Liver (tissue), 7 donors: ENCODE measurements at regions not wholly inside any gene's neighbourhood (a gene's known extent, or its start where the extent isn't known, plus 50 kb on each side); places are given as distances from the start of the nearest gene placed in this dataset.

ENCODE experiments used
- DNase-seq: peaks from one replicate; pipeline ENCODE4 v3.0.0-alpha.2; 2017; ENCODE audit warnings: low spot score
- H3K27ac ChIP-seq, 2 donors: one replicate each; pipeline ENCODE4 v1.7.0; 2013; ENCODE audit warnings: inconsistent platforms in 2 of 2, low read length in 2 of 2, control low read depth in 1 of 2, low read depth in 1 of 2, mild to moderate bottlenecking in 1 of 2
- H3K27me3 ChIP-seq, 4 donors: one replicate each; pipeline versions ENCODE4 v1.6.1 to v1.7.0; 2013; ENCODE audit warnings: low read length in 3 of 4, inconsistent platforms in 1 of 4, mild to moderate bottlenecking in 1 of 4, moderate library complexity in 1 of 4; ENCODE audit not compliant: control insufficient read depth in 4 of 4, insufficient read depth in 4 of 4
- H3K36me3 ChIP-seq, 4 donors: one replicate each; pipeline versions ENCODE4 v1.6.1 to v1.7.0; 2013; ENCODE audit warnings: low read length in 3 of 4, mild to moderate bottlenecking in 3 of 4, low read depth in 1 of 4, moderate library complexity in 1 of 4; ENCODE audit not compliant: control insufficient read depth in 4 of 4, insufficient read depth in 3 of 4
- H3K4me1 ChIP-seq, 4 donors: one replicate each; pipeline versions ENCODE4 v1.6.1 to v1.7.0; 2013; ENCODE audit warnings: low read length in 3 of 4, mild to moderate bottlenecking in 3 of 4, moderate library complexity in 1 of 4; ENCODE audit not compliant: control insufficient read depth in 4 of 4, insufficient read depth in 4 of 4
- H3K4me3 ChIP-seq, 3 donors: one replicate each; pipeline versions ENCODE4 v1.6.1 to v1.7.0; 2013; ENCODE audit warnings: low read length in 3 of 3, control low read depth in 1 of 3, low read depth in 1 of 3, mild to moderate bottlenecking in 1 of 3
- H3K9ac ChIP-seq, 2 donors: one replicate each; pipeline ENCODE4 v1.7.0; 2013; ENCODE audit warnings: low read length in 2 of 2, mild to moderate bottlenecking in 2 of 2, moderate library complexity in 2 of 2, control low read depth in 1 of 2, low read depth in 1 of 2
- H3K9me3 ChIP-seq, 4 donors: one replicate each; pipeline versions ENCODE4 v1.6.1 to v1.7.0; 2013; ENCODE audit warnings: low read length in 3 of 4; ENCODE audit not compliant: control insufficient read depth in 4 of 4
- EGR1 ChIP-seq, 2 donors: IDR thresholded peaks; 2 replicates each; pipeline ENCODE4 v1.6.1; 2016 to 2018; ENCODE audit warnings: antibody characterized with exemption in 2 of 2, low read depth in 2 of 2
- FOXA1 ChIP-seq: IDR thresholded peaks from 2 replicates; pipeline ENCODE4 v1.6.1; 2016; ENCODE audit warnings: antibody characterized with exemption
- FOXA2 ChIP-seq: IDR thresholded peaks from 2 replicates; pipeline ENCODE4 v1.6.1; 2016; ENCODE audit warnings: antibody characterized with exemption
- GABPA ChIP-seq, 2 donors: IDR thresholded peaks in 1 of 2; conservative IDR thresholded peaks in 1 of 2; 2 replicates each; pipeline ENCODE4 v1.6.1; 2016; ENCODE audit warnings: antibody characterized with exemption in 2 of 2, mild to moderate bottlenecking in 1 of 2, moderate library complexity in 1 of 2
- HNF4G ChIP-seq: IDR thresholded peaks from 2 replicates; pipeline ENCODE4 v1.6.1; 2016; ENCODE audit warnings: antibody characterized with exemption
- JUND ChIP-seq, 2 donors: IDR thresholded peaks; 2 replicates each; pipeline ENCODE4 v1.6.1; 2016; ENCODE audit warnings: antibody characterized with exemption in 2 of 2
- MAX ChIP-seq: IDR thresholded peaks from 2 replicates; pipeline ENCODE4 v1.6.1; 2016; ENCODE audit warnings: antibody characterized with exemption
- NR2F2 ChIP-seq: IDR thresholded peaks from 2 replicates; pipeline ENCODE4 v1.6.1; 2016; ENCODE audit warnings: antibody characterized with exemption
- RXRA ChIP-seq, 2 donors: IDR thresholded peaks; 2 replicates each; pipeline ENCODE4 v1.6.1; 2017 to 2018; ENCODE audit warnings: antibody characterized with exemption in 2 of 2, mild to moderate bottlenecking in 1 of 2
- SP1 ChIP-seq: IDR thresholded peaks from 2 replicates; pipeline ENCODE4 v1.6.1; 2018; ENCODE audit warnings: antibody characterized with exemption, mild to moderate bottlenecking
- TAF1 ChIP-seq: conservative IDR thresholded peaks from 2 replicates; pipeline ENCODE4 v1.6.1; 2016; ENCODE audit warnings: antibody characterized with exemption, mild to moderate bottlenecking
- YY1 ChIP-seq: IDR thresholded peaks from 2 replicates; pipeline ENCODE4 v1.6.1; 2016; ENCODE audit warnings: antibody characterized with exemption, mild to moderate bottlenecking
- WGBS: extraction: QIAGEN DNeasy Blood & Tissue Kit; methylation state at CpG from one replicate; pipeline ENCODE4 v1.1.7; 2013; 5-methylcytosine and 5-hydroxymethylcytosine counted together
- TF ChIP-seq, protein P1 (sequence below): IDR thresholded peaks from 2 replicates; pipeline ENCODE4 v1.6.1; 2016; ENCODE audit warnings: antibody characterized with exemption, mild to moderate bottlenecking
- donor health status: healthy.
- donor health status: healthy.
- donor health status: healthy.
- donor health status: healthy.

- TF ChIP-seq, protein P1, sequence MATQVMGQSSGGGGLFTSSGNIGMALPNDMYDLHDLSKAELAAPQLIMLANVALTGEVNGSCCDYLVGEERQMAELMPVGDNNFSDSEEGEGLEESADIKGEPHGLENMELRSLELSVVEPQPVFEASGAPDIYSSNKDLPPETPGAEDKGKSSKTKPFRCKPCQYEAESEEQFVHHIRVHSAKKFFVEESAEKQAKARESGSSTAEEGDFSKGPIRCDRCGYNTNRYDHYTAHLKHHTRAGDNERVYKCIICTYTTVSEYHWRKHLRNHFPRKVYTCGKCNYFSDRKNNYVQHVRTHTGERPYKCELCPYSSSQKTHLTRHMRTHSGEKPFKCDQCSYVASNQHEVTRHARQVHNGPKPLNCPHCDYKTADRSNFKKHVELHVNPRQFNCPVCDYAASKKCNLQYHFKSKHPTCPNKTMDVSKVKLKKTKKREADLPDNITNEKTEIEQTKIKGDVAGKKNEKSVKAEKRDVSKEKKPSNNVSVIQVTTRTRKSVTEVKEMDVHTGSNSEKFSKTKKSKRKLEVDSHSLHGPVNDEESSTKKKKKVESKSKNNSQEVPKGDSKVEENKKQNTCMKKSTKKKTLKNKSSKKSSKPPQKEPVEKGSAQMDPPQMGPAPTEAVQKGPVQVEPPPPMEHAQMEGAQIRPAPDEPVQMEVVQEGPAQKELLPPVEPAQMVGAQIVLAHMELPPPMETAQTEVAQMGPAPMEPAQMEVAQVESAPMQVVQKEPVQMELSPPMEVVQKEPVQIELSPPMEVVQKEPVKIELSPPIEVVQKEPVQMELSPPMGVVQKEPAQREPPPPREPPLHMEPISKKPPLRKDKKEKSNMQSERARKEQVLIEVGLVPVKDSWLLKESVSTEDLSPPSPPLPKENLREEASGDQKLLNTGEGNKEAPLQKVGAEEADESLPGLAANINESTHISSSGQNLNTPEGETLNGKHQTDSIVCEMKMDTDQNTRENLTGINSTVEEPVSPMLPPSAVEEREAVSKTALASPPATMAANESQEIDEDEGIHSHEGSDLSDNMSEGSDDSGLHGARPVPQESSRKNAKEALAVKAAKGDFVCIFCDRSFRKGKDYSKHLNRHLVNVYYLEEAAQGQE: no peak
- TF ChIP-seq RXRA (IDR thresholded peaks at IDR 0.05) (no peak), MAX (no peak), TAF1 (no peak), FOXA2 (no peak), JUND (IDR thresholded peaks at IDR 0.05) (no peak), HNF4G (no peak)
Observed at GRCh38 chr6:47159763-47160162, 117.6 kb upstream of the ADGRF1 start (continued).

DNA sequence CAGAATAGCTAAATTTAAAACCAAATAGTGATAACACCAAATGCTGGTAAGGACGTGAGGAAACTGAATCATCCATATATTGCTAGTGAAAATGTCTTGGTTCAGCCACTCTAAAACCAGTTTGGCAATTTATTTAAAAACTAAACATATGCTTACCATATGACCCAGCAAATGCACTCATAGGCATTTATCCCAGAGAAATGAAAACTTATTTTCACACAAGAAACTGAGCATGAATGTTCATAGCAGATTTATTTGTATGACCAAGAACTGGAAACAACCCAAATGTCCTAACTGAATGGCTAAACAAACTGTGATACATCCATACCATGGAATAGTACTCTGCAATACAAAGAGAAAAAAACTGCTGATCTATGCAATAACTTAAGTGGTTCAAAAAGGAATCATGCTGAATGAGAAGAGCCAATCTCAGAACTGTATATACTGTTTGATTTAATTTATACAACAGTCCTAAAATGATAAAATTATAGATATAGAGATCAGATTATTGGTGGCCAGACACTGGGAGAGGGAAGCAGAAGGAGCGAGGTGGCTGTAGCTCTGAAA lies 115.6 kb upstream of the ADGRF1 start:
- no peak overlapping the region for H3K9ac ChIP-seq
- no peaks in the 10 kb centered on the region for H3K4me1 ChIP-seq
- H3K27ac ChIP-seq: no peak overlapping the region
- no peaks in the 10 kb centered on the region for H3K27me3 ChIP-seq
- no peaks in the 10 kb centered on the region for H3K36me3 ChIP-seq
- H3K9me3 ChIP-seq: no peaks in the 10 kb centered on the region
- WGBS: 46% methylated on average over 2 of the region's 2 CpGs
- no peak for DNase-seq
- TF ChIP-seq YY1: no peak
- H3K4me3 ChIP-seq: no peak overlapping the region

DNA sequence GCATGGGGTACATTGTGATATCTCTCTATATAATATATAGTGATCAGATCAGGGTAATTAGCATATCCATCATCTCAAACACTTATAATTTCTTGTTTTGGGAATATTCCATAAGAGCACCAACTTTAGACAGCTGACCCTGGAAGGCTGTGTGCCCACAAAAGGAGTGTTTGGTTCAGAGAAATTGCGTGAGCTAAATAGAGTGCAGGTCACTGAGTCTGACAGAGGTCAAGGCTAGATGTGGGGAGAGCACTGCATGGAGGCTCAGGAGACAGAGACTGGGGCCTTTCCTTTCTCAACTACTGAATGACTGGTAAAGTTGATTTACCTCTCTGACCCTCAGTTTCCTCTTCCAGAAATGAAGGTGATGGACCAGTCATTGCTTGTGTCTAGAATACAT lies 114.9 kb upstream of the ADGRF1 start:
- TF ChIP-seq JUND (IDR thresholded peaks at IDR 0.05) (no peak), RXRA (IDR thresholded peaks at IDR 0.05) (no peak), GABPA (IDR thresholded peaks at IDR 0.05 in 1 of 2, conservative IDR thresholded peaks at IDR 0.05 in 1 of 2) (no peak), TAF1 (no peak), HNF4G (no peak), YY1 (no peak), SP1 (no peak)
- H3K36me3 ChIP-seq: no peaks in the 10 kb centered on the region
- WGBS: 83% methylated on average over 1 of the region's 1 CpG
- no peaks in the 10 kb centered on the region for H3K27me3 ChIP-seq
- no peak overlapping the region for H3K9ac ChIP-seq
- no peak overlapping the region for H3K4me3 ChIP-seq
- no peak for DNase-seq
- no peaks in the 10 kb centered on the region for H3K9me3 ChIP-seq
- no peaks in the 10 kb centered on the region for H3K4me1 ChIP-seq
- no peak overlapping the region for H3K27ac ChIP-seq

DNA sequence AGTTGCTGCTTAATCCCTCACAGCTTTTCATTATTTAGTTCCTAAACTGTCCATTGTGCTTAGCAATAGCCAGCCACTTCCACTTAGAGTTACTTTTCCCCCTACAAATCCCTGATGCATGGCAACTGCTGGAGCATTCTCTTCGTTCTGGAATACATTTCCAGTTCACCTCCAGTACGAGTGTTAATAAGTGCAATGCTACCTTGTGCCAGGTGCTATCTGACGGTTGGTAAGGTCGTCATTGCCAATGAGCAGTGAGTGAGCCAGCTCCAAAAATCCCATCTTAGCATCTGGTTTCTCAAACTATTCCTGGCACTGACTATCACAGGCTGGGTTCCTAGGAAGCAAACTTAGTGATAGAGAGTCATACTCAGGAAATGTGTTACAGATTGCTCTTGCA lies 114.1 kb upstream of the ADGRF1 start:
- no peak overlapping the region for H3K9ac ChIP-seq
- H3K27ac ChIP-seq: no peak overlapping the region
- H3K4me1 ChIP-seq: no peaks in the 10 kb centered on the region
- no peak for DNase-seq
- 84% methylated on average over 4 of the region's 4 CpGs for WGBS
- no peaks in the 10 kb centered on the region for H3K36me3 ChIP-seq
- H3K4me3 ChIP-seq: no peak overlapping the region
- H3K27me3 ChIP-seq: no peaks in the 10 kb centered on the region
- TF ChIP-seq, protein P1: no peak
- TF ChIP-seq FOXA1: no peak
- no peak for TF ChIP-seq EGR1 (IDR thresholded peaks at IDR 0.05; ENCODE audit: low read depth in 2 of 2)
- TF ChIP-seq GABPA (IDR thresholded peaks at IDR 0.05 in 1 of 2, conservative IDR thresholded peaks at IDR 0.05 in 1 of 2): no peak
- no peak for TF ChIP-seq NR2F2
- no peak for TF ChIP-seq JUND (IDR thresholded peaks at IDR 0.05)
- no peaks in the 10 kb centered on the region for H3K9me3 ChIP-seq
